Progenitor cell of endocrine pancreas (in vitro differentiated cells): ENCODE measurements at regions not wholly inside any gene's neighbourhood (a gene's known extent, or its start where the extent isn't known, plus 50 kb on each side); places are given as distances from the start of the nearest gene placed in this dataset.

Experiments
- DNase-seq: peaks from one replicate; pipeline ENCODE4 v3.0.0; 2021; ENCODE audit warnings: low spot score; ENCODE audit not compliant: unreplicated experiment
- H3K27ac Mint-ChIP-seq: 2 replicates; pipeline ENCODE4 v1.8.0; 2021; ENCODE audit warnings: mild to moderate bottlenecking, moderate library complexity, mixed read lengths
- H3K27me3 Mint-ChIP-seq: 2 replicates; pipeline ENCODE4 v1.8.0; 2021; ENCODE audit warnings: mixed read lengths
- H3K36me3 Mint-ChIP-seq: 2 replicates; pipeline ENCODE4 v1.8.0; 2022; ENCODE audit warnings: mixed read lengths; ENCODE audit not compliant: insufficient read depth
- H3K4me1 Mint-ChIP-seq: 2 replicates; pipeline ENCODE4 v1.8.0; 2021; ENCODE audit warnings: low read depth, mixed read lengths
- H3K4me3 Mint-ChIP-seq: 2 replicates; pipeline ENCODE4 v1.8.0; 2021; ENCODE audit warnings: low read depth, mild to moderate bottlenecking, moderate library complexity, mixed read lengths
- H3K9me3 Mint-ChIP-seq: 2 replicates; pipeline ENCODE4 v1.8.0; 2021; ENCODE audit warnings: low read depth, mixed read lengths
- CTCF ChIP-seq: fragments of 200-600 bp; sonication (generic); IDR thresholded peaks from one replicate; pipeline ENCODE4 v1.5.0; 2021; ENCODE audit warnings: antibody characterized with exemption, mild to moderate bottlenecking; ENCODE audit not compliant: unreplicated experiment

DNA sequence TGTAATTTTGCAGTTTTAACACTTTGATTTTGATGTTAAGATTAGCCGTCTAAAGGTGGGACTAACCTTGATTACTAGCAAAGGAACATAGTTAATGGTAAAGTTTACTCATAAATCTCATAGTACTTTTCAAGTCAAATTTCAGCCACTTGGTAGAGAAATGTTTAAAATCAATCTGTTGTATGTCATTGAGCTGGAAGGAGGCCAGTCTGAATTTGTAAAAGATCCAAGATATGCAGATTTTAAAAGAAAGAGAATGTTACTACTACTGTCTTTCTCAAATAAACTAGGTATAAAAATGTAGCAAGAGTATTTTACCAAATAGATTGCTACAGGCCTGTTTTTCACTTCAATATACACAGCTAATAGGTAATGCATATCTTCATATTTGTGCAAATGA lies 600.8 kb upstream of the SEL1L start:
- H3K4me1 Mint-ChIP-seq = no peaks in the 10 kb centered on the region
- no peak for TF ChIP-seq CTCF
- no peaks in the 10 kb centered on the region for H3K36me3 Mint-ChIP-seq
- H3K4me3 Mint-ChIP-seq = no peak overlapping the region
- DNase-seq = no peak
- H3K27me3 Mint-ChIP-seq = no peaks in the 10 kb centered on the region
- H3K9me3 Mint-ChIP-seq = no peaks in the 10 kb centered on the region
- no peak overlapping the region for H3K27ac Mint-ChIP-seq

DNA sequence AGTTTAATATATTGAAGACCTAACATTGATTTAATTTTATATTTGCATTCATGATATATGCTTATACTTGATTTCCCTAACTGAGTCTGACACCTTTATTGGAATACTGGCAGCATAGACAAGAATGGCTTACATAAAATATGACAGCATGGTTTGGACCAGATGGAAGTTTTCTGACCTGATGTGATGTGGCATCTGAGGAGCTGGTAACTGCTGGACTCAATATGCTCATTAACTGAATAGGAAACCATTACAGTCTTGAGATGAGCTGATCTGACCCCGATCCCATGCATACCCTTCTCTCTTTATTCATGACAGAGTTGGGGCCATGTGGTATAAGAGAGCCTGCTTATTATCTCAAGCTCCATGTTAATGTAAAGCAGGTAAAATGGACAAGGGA lies 604.8 kb upstream of the SEL1L start:
- Mint-ChIP-seq H3K27ac (no peak overlapping the region), H3K27me3 (no peaks in the 10 kb centered on the region)

DNA sequence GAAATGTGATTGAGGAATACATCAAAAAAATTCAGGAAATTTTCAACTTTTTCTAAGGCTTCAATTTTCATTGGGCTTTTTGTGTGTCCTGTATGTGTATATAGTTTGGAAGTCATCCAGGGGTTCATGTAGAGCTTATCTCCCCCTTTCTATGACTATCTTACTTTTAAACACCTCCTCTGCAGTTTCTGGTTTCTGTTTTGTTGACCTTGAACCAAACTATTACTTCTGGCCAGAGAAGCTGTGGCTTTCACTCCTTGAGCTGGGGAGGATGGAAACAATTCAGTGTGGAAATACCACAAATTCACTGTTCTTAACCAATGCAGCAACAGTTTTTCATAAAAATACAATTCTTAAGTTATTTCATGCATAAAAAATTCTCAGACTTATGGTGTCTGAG lies 613.2 kb upstream of the SEL1L start:
- no peak for DNase-seq
- Mint-ChIP-seq H3K4me3 (no peak overlapping the region), H3K36me3 (no peaks in the 10 kb centered on the region), H3K27ac (no peak overlapping the region), H3K27me3 (no peaks in the 10 kb centered on the region), H3K9me3 (no peaks in the 10 kb centered on the region), H3K4me1 (peaks cover 7% of the 10 kb centered on the region)
- no peak for TF ChIP-seq CTCF

More for the DNA sequence above, 604.8 kb upstream of the SEL1L start:
- TF ChIP-seq CTCF = no peak
- DNase-seq = no peak
- no peaks in the 10 kb centered on the region for H3K4me1 Mint-ChIP-seq
- H3K36me3 Mint-ChIP-seq = no peaks in the 10 kb centered on the region
- no peak overlapping the region for H3K4me3 Mint-ChIP-seq
- H3K9me3 Mint-ChIP-seq = peaks cover 13% of the 10 kb centered on the region

DNA sequence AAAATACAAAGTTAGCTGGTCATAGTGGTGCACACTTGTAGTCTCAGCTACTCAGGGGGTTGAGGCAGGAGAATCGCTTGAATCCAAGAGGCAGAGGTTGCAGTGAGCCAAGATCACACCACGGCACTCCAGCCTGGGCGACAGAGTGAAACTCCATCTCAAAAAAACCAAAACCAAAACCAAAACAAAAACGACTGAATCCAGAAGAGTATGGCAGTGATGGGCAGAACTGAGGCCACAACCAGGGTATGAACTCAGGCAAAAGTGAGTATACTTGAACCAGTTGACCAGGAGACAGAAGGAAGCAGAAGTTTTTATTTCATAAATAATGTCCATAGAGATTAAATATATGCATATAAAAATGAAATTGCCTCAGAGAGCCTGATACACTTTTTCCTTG lies 620.0 kb upstream of the SEL1L start:
- peaks cover 9% of the 10 kb centered on the region for H3K4me1 Mint-ChIP-seq
- DNase-seq = no peak
- TF ChIP-seq CTCF = no peak
- H3K36me3 Mint-ChIP-seq = no peaks in the 10 kb centered on the region
- no peaks in the 10 kb centered on the region for H3K27me3 Mint-ChIP-seq
- no peak overlapping the region for H3K4me3 Mint-ChIP-seq
- no peak overlapping the region for H3K27ac Mint-ChIP-seq
- H3K9me3 Mint-ChIP-seq = no peaks in the 10 kb centered on the region

- Mint-ChIP-seq H3K27me3 (no peaks in the 10 kb centered on the region), H3K27ac (no peak overlapping the region), H3K4me1 (no peaks in the 10 kb centered on the region), H3K9me3 (peaks cover 16% of the 10 kb centered on the region), H3K36me3 (no peaks in the 10 kb centered on the region), H3K4me3 (no peak overlapping the region)
- DNase-seq = no peak
- TF ChIP-seq CTCF = no peak
Measured at GRCh38 chr14:82159624-82160023, 626.0 kb upstream of the SEL1L start.

- Mint-ChIP-seq H3K27ac (no peak overlapping the region), H3K36me3 (no peaks in the 10 kb centered on the region), H3K4me3 (no peak overlapping the region), H3K27me3 (no peaks in the 10 kb centered on the region), H3K4me1 (no peaks in the 10 kb centered on the region), H3K9me3 (peaks cover 9% of the 10 kb centered on the region)
- no peak for TF ChIP-seq CTCF
- DNase-seq = no peak
Measured at GRCh38 chr14:82180139-82180538, 646.5 kb upstream of the SEL1L start.
